NCI-H748 (cell line): ENCODE measurements at regions not wholly inside any gene's neighbourhood (a gene's known extent, or its start where the extent isn't known, plus 50 kb on each side); places are given as distances from the start of the nearest gene placed in this dataset.

Experiments used
- DNase-seq: peaks from one replicate; lab custom pipeline; 2025; ENCODE audit not compliant: unreplicated experiment; lab: John Stamatoyannopoulos, UW

DNA sequence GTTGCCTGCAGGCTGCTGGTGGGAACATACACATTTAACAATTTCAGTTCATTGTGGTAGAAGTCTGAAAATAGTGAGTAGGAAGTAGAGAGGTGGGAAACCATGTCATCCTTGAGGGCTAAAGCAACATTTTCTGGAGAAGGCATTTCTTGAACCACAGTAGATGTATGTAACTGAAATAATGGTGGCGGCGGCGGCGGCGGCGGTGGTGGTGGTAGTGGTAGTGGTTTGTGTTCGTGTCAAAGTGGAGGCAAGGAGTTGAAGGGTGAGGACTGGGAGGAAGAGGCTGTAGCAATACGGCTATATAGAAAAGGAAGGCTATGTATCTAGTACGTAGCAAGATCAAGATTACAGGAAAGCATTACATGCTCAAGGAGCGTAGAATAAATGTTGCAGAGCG, 1381.6 kb upstream of the TENM3 start:
- DNase-seq: no peak

DNA sequence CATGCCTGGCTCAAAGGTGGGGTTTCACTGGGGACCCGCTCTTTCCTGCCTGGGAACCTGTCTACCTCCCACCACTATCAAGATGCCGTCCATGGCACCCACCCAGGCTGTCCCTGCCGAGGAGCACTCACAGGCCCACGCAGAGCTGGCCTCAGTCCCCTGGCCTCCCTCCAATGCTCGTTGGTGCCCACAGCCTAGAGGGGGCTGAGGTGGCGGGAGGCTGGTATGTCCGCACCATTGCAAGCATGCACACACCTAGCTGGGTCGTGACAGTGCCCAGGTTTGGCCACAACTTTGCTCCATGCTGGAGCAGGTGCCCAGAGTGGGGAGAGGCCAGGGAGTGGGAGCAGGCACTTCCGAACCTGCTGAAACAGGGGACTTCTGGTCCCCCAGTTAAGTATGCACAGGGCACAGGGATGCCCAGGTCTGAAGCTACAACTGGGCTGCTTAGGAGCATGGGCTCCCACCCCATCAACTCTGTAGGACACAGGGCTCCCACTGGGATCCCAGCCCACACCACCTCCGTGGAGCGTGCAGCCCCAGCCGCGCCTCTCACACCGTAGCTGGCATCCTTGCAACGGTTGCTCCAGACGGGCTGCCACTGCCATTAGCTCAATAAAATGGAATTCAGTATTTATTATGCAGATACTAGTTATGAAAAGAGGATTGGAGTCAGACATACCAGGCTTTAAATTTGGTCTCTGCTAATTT, 1376.1 kb upstream of the TENM3 start:
- DNase-seq: no peak

DNA sequence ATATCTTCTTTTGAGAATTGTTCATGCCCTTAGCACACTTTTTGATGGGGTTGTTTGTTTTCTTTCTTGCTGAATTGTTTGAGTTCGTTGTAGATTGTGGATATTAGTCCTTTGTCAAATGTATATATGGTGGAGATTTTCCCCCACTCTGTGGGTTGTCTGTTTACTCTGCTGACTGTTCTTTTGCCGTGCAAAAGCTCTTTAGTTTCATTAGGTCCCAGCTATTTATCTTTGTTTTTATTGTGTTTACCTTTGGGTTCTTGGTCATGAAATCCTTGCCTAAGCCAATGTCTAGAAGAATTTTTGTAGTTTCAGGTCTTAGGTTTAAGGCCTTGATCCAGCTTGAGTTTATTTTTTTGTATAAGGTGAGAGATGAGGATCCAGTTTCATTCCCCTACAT, 1372.6 kb upstream of the TENM3 start:
- DNase-seq: no peak

DNA sequence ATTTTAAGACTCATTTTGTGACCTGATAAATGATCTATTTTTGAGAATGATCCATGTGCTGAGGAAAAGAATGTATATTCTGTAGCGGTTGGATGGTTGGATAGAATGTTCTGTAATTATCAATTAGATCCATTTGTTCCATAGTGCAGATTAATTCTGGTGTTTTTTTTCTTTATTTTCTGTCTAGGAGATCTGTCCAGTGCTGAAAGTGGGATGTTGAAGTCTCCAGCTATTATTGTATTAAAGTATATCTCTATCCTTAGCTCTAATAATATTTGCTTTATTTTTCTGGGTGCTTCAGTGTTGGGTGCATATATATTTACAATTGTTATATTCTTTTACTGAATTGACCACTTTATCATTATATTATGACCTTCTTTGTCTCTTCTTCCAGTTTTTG, 1344.9 kb upstream of the TENM3 start:
- no peak for DNase-seq

DNA sequence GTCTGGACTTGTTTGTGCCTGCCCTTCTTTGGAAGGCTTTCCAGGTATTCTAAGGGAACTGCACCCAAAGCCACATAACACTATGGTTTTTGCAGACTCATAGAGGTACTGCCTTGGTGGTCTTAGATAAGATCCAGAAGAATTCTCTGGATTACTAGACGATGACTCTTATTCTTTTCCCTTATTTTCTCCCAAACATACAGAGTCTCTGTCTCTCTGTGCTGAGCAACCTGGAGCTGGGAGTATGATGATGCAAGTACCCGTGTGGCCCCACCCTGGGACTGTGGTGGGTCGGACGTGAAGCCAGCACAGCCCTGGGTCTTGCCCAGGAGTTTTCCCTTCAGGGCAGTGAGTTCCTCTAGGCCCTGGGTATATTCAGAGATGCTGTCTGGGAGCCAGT, 1342.4 kb upstream of the TENM3 start:
- DNase-seq: no peak

DNA sequence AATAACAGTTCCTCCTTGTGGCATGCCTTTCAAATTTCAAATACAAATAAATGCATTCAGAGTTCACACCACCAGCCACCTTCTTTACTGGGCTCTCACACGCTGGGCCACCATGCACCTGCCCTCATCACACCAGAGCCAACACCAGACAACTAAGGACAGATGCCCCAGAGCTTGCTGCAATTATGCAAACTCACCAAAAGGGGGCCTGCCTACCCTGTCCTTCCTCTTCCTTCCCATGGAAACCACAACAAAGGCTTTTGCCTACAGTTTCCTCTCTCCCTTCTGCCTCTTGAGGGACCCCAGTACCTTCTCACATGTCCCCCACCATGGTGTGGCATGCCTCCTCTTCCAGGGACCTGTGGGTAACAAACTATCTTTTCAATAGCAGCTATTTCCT, 1333.9 kb upstream of the TENM3 start:
- DNase-seq: peak; percentile 43

DNA sequence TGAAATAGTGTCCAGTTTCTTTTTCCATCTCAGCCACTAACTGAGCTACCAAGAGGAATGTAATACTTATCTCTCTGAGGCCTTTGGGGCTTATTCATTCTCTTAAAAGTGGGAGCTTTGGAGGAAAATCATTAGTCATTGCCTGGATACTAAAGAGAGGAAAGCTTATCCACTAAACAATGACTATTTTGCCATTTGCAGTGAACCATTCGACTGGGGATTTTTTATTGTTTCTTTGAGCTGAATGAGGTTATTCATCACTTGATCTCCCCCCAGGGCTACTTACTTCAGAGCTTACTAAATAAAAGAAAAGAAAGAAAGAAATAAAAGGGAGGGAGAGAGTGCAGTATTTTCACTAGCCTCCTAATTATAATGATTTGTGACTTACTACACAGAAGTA, 1329.5 kb upstream of the TENM3 start:
- no peak for DNase-seq

DNA sequence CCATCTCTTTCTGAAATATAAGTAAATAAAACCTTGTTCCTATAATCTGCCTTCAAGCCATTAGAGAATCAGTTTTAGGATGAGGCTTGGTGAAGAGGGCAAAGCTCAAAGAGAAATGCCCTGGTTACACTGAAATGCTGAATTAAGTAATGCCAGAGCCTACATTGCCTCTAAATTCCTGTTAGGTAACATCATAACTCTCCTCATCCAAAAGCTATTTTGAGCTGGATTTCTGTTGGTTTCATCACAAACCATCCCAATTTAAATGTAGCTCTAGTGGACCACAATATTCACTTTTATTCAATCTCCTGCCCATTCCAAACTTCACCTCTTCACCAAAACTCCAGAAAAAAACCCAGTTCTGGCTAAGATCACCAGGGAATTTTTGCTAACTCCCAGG, 1319.7 kb upstream of the TENM3 start:
- no peak for DNase-seq

DNA sequence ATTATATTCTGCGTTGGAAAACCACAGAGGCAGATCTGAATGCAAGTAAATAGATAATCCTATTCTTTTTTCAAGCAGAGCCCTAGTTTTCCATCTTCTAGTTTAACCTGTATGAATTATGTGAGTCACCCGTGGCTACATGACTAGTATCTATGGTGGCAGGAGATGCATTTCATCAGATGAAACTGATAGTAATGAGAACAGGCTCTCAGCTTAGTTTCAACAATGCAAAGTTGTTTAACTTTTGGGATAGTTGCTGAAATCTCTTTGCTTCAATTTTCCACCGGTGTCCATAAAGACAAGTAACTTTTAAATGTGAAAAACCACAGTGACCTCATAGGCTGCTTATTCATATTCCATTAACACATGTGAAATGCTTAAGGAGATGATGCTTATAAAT, 1317.4 kb upstream of the TENM3 start:
- DNase-seq: no peak

DNA sequence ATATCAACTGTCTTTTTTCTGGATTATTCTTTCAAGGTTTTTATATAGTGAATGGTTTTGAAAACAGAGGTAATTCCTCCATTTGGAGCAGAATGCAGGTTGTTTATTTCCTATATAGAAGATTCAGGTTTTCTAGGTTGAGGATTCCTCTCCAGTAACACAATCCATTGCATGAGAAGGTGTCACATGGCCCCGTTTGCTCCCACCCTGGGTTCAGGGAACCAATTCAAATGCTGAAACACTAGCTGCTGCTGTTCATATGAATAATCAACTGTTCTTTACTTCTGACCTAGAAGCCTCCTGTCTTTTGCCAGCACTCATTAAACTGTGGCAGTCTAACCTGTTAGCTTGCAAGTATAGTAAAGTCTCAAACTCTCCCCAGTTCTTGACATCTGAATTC, 1316.9 kb upstream of the TENM3 start:
- DNase-seq: no peak

DNA sequence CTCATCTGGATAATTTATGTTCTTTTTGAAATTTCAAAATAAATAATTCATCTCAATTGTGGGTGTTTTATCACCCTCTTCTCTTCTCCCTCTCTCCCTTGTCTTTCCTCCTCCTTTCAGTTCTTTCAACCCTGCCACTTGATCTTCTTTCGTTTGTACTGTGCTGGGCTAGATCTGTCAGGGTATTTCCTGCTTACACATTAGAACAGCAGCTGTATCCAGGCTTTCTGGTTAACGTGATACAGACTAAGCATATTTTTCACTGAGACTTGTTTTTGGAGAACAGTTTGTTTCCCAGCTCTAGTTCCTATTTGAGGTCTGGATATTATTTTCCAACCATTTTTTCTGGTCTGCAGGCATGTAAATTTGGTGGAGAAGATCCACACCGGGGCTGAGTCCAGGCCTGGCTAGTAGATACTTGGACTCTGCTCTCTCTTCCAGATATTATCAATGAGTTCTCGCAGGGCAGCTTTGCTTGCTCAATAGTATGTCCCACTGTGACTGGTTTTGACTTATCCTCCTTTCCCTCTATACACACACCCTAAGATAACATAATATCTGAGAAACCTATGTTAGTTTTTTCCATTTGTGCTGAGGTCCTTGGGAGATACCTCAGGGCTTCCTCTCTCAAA, 1310.7 kb upstream of the TENM3 start:
- no peak for DNase-seq

DNA sequence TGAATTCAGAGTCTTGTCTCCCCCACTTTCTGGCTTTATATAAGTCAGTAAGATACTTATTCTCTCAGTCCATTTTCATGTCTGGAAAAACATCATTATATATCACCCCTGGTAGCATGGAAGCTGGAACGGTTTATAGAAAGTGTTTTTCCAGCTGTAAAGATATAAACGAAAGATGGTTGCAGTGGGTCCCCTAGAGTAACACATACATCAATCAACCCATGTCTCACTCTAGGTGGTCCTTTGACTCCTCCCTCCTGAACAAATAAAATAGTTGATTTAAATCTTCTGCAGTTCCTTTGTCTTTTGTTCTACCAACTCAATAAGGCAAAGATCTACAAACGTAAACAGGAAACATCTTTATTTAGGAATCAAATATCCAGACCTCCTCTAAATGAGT, 1306.1 kb upstream of the TENM3 start:
- no peak for DNase-seq

DNA sequence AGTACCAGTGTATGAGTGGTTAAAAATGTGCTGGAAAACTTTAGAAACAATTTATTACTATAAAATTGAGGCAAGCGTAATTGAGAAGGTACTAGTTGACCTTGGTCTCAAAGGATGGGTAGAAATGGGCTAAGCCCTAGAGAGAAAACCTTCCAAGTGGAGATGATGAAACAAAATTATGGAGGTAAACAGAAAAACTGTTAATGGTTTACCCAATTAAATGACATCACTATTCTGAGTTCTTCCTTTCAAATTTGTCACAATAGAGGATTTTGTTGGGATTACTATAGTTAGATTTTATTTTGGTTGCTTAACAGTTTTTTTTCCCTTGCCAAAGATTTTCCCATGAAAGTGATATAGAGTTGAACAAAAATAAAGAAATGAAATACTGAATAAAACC, 1302.5 kb upstream of the TENM3 start:
- no peak for DNase-seq

DNA sequence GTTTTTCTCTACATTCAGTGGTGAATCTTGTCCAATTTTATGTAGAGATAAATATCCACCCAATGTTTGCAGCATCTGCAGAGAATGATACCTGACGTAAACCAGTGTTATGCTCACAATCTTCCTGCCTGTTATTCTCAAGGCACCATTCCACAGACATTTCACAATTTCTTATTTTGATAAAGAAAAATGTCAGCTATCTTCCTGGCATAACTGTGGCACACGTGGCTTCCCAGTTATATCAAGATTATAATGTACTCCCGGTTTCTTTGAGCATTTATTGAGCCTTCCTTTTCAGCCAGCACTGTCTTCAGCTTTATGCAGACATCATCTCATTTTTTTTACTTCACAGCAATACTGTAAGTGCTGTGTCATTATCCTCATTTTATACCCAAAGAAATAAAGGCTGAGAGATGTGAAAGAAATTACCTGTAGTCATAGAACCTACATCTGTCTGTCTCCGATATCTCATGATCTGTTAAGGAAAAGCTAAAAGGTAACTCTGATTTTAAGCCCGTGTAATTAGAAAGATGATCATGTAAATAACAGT, 1300.8 kb upstream of the TENM3 start:
- no peak for DNase-seq

DNA sequence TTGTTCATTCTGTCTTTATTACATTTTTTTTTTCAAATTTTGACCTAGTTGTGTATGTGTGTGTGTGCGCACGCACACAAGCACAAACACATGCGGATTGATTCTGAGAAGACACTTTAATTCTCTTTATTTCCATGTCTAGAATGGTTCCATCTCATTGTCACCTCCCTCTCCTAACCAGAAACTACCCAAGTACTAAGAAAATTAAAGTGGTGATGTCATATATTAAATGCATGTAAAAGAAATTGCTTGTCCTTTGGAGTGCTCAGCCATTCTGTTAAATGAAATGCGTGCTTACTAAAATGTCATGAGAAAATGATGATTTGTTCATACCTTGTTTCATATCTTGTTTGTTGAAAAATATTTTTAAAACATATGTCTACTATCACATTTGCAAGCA, 1297.0 kb upstream of the TENM3 start:
- DNase-seq: no peak

DNA sequence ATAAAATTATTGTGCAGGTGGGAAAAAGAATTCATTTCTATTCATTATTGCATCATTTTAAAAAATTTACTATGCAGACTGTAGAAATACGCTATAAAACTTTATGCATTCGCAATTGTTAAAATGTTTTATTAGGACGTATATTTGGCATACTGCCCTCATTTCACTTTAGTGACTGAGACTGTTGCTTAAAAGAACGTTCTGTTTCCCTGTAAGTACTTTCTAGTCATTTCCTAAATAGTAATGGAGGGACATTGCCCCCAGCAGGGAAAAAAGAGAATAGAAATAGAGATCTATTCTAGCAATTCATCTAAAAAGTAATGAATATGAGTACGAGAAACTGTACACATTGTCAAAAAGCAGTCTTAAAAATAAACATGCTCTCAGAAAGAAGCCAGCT, 1295.8 kb upstream of the TENM3 start:
- peak; percentile 18 for DNase-seq

DNA sequence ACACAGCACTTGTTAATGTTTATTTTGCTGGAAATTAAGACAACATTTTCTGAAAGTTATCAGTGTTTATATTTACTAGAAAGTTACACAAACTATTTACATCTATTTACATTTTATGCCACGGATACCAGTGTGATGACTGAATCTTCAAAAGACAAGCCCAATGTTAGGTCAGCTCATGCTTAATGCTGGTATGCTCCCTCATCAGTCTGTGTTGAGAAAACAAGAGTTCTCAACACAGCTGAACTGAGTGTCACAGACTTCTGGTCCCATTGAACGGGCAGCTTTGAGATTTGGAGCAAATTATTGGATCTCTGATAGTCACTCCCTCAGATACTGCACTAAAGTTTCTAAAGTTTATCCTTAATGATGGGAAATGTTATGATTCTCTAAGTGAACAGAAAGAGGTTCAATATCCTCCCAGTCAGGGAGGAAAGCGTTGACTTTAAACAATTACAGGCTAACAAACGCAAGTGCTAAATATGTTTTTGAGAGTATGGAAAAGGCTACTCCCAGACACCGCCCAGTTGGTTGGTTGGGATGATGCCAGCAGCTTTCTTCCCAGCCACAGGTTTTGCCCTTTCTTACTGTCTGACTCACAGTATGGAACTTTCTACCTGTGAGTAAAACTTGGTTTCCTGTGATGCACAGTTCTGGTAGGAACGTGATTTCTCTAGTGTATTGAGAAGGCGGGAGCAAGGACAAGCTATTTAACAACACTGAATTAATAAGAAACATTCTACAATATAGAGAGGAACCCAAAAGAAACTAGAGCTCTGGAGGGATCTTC, 1293.6 kb upstream of the TENM3 start:
- no peak for DNase-seq

DNA sequence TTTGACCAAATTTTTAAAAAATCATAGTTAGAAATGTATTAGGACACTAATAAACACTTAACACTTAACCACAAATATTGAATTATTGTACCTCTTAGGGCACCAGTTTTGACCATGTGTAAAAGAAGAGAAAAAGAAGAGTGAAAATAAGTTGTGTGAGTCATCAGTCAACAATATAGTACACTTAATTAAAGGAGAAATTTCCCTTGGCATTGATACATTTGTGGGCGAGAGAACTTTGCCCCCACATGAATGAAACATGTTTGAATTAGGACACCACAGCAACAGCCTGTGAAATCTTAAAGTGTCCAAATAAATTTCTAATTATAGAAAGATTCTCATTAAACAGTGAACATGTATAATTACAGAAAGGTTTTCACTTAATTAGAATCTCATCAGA, 1292.8 kb upstream of the TENM3 start:
- DNase-seq: no peak

DNA sequence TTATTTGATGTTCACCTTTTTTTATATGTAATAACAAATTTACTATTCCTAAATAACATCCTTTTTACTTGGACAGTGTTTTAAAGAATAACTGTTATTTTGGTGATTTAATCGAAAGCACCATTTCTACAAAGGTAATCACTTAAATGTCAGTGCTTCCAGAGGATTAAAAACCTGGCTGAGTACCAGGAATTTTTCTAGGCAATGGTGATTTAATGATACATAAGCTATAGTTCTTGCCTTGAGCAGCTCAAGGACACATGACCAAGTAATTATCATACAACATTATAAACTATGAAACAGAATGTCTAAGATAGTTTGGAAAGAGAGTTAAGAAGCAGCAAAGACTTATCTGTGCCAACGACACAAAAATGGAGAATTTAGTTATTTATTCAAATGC, 1291.9 kb upstream of the TENM3 start:
- DNase-seq: no peak

DNA sequence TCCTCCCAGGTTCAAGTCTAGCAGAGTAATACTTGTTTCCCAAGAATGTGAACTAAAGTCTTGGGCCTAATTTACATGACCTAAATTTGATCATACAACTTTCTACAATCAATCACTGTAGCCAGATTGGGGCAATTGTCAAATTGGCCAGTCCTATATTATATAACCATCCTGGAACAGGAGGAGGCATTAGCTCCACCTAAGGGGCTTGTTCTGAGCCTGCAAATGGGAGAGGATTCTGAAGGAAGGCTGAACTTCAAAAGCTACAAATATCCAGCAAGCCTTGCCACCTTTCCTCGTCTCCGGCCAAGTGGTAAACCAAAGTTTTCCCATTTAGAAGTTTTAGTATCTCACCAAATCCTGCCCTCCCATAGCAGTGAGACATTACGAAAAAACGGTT, 1289.6 kb upstream of the TENM3 start:
- no peak for DNase-seq

DNA sequence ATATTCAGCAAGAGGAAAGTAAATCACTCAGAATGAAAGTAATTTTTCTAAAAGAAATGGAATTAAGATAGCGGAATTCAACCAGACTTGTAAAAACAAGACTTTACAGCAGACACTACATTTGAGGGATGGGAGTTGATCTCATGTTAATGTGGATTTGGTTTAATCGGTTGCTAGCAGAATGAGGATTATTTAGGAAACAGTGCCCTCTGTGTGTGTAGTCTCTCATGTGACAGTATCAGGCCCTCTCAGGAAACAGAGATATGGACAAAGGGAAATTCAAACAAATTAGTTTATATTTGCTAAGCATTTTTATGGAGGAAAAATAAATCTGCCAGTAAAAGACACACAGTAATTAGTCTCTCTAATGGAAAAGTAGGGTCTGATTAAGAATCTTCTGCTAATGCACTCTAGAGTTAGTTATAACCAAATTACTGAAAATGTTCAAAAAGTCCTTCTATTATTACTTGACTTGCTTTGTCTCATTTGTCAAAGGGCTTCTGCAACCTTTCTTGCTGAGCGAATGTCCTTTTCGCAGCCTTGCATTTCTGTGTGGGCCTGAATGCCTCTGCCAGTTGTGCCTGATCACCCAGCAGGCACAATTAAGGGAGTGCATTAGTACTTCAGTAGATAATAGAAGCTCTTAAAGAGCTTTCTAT, 1282.3 kb upstream of the TENM3 start:
- DNase-seq: peak; percentile 66

DNA sequence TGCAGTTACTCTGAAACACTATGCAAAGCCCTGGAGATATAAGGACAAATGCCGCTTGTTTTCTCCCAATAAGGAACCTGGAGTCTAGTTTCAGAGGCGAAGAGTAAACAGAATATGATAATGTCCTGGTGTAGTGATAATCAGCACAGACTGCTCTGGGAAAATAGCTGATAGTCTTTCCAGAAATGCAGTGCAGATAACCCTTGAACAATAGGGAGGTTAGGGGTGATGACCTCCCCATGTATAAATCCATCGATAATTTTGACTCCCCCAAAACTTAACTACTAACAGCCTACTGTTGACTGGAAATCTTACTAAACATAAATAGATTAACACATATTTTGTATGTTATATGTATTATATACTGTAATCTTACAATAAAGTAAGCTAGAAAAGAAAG, 1280.9 kb upstream of the TENM3 start:
- no peak for DNase-seq
